ENCODE measurements at regions not wholly inside any gene's neighbourhood (a gene's known extent, or its start where the extent isn't known, plus 50 kb on each side); places are given as distances from the start of the nearest gene placed in this dataset.

DNA sequence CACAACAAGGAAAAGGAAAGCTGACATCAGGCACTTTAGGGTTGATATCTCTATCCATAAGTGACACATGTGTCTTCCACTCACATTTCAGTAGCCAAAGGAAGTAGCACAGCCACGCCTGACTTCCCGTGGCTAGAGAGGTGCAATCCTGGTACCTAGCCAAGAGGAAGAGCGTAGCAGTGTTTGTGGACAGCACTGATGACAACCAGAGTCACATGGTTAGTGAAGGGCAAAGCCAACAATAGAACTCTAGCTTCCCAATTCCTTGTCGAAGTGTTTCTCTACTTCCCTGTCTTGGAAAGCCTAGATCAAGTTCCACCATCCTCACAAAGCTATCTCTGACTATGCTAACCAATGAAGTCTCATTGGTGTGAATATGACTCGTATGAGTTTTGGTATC lies 189.2 kb downstream of the RSL24D1 start:
- no peak overlapping the region for H3K4me3 ChIP-seq (ENCODE audit: low read depth, low read length)
- DNase-seq (ENCODE audit: low read depth) = no peak
- TF ChIP-seq, protein P1, sequence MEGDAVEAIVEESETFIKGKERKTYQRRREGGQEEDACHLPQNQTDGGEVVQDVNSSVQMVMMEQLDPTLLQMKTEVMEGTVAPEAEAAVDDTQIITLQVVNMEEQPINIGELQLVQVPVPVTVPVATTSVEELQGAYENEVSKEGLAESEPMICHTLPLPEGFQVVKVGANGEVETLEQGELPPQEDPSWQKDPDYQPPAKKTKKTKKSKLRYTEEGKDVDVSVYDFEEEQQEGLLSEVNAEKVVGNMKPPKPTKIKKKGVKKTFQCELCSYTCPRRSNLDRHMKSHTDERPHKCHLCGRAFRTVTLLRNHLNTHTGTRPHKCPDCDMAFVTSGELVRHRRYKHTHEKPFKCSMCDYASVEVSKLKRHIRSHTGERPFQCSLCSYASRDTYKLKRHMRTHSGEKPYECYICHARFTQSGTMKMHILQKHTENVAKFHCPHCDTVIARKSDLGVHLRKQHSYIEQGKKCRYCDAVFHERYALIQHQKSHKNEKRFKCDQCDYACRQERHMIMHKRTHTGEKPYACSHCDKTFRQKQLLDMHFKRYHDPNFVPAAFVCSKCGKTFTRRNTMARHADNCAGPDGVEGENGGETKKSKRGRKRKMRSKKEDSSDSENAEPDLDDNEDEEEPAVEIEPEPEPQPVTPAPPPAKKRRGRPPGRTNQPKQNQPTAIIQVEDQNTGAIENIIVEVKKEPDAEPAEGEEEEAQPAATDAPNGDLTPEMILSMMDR (conservative IDR thresholded peaks at IDR 0.05; ENCODE audit: low read depth, low read length) = no peak

DNA sequence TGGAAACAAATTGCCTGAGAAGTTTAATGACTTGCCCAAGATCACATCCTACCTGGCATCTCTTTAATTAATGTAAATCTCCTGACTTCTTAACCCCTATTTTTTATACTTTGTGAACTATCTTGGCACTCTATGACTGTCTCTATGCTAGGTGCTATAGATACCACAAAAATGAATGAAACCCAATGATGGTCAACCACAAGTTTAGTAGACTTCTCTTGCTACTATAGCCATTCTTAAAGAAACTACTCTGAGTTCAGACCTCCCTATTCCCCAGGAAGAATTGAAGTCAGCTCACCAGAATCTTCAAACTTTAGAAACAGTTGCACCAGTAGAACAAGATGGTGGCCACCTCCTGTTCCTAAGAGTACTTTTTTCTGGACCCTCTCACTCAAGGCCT lies 191.1 kb downstream of the RSL24D1 start:
- TF ChIP-seq, protein P1 (conservative IDR thresholded peaks at IDR 0.05; ENCODE audit: low read depth, low read length) = no peak
- no peak for DNase-seq (ENCODE audit: low read depth)
- H3K4me3 ChIP-seq (ENCODE audit: low read depth, low read length) = no peak overlapping the region

DNA sequence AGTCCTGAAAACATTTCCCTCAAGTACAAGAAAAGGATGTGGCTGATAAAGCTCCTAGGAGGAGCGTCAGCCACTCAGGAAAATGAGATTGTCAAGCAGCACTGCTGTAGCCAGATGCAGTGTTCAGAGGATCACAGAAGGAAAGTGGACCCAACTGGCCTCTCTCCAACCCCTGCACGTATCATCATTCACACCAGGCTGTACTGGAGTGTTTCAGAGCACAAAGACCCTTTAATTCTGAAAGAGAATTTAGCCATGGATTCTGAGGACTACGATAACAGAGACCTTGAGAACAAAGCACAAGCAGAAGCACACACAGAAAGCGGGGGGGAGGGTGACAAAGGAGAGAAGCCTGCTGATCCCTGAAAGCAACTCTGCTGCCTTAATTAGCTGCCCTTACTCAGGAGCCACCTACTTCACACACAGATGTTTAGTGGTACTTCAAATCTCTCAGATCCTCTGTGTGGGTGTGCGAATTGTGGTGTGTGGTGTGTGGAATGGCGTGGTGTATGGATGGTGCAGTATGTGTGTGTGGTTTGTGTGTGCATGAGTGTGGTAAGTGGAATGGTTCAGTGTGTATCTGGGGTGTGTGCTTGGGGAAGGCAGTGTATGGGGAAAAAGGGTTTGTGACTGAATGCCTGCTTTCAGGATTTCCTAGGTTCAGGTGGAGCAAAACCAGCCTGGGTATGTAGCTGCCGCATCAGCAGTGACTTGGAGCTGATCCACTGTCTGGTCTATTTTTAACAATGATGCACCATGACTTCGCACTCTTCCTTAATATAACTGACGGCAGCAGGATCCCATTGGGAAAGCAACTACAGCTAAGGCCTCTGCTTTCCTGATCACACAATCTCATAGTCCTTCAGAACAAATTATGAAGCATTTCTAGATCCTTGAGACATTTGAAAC lies 192.5 kb downstream of the RSL24D1 start:
- TF ChIP-seq, protein P1 (conservative IDR thresholded peaks at IDR 0.05; ENCODE audit: low read depth, low read length) = no peak
- no peak for DNase-seq (ENCODE audit: low read depth)
- H3K4me3 ChIP-seq (ENCODE audit: low read depth, low read length) = no peak overlapping the region

DNA sequence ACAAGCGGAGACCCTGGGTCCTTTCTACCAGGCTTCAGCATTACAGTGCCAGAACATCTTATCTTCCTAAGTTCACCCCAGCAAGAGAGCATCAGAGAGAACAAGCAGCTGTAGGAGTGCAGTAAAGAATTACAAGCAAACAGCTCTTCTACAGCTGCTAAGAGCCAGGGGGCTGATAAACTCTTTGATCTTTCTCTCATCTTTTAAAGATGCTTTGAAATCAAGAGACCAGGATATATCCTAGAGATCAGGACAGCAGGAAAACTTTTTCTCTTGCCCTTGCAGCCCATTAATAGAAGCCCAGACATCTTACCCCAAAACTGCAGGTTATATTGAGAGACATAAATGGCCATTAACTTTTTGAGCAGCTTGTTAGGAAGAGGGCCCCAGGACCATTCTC lies 198.1 kb downstream of the RSL24D1 start:
- no peak overlapping the region for H3K4me3 ChIP-seq (ENCODE audit: low read depth, low read length)
- no peak for DNase-seq (ENCODE audit: low read depth)
- TF ChIP-seq, protein P1 (conservative IDR thresholded peaks at IDR 0.05; ENCODE audit: low read depth, low read length) = no peak

DNA sequence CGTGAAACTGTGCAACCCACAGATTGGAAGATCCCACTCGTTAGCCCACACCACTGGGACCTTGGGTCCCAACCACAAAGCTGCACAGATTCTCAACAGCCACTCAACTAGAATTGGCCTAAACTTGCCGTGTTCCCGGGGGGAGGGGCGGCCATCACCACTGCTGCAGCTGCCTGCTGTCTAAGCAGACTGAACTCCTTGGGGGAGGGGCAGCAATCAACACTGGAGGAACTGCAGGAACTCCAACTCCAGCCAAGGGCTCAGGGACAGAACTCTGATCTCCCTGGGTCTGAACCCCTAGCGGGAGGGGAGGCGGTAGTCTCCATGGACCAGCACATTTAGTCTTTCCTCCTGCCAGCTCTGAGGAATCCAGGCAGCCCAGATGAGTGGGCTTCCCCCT lies 205.9 kb downstream of the RSL24D1 start:
- no peak for DNase-seq (ENCODE audit: low read depth)
- TF ChIP-seq, protein P1 (conservative IDR thresholded peaks at IDR 0.05; ENCODE audit: low read depth, low read length) = no peak
- no peak overlapping the region for H3K4me3 ChIP-seq (ENCODE audit: low read depth, low read length)

DNA sequence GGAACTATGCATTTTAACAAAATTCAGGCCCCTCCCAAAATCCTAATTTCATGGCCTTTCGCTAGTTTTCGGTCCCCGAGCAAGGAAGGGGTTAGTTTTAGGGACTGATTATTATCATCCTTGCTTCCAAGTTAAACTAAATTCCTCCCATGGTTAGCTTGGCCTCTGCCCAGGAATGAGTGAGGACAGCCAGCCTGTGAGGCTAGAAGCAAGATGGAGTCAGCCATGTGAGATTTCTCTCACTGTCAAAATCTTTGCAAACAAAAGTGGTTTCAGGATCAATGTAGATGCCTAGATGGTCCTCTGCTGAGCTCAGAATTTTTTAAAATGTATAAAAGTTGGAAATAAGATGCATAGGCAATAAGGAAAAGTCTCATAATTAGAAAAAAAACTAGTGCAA lies 208.9 kb downstream of the RSL24D1 start:
- TF ChIP-seq, protein P1 (conservative IDR thresholded peaks at IDR 0.05; ENCODE audit: low read depth, low read length) = no peak
- DNase-seq (ENCODE audit: low read depth) = no peak
- no peak overlapping the region for H3K4me3 ChIP-seq (ENCODE audit: low read depth, low read length)

DNA sequence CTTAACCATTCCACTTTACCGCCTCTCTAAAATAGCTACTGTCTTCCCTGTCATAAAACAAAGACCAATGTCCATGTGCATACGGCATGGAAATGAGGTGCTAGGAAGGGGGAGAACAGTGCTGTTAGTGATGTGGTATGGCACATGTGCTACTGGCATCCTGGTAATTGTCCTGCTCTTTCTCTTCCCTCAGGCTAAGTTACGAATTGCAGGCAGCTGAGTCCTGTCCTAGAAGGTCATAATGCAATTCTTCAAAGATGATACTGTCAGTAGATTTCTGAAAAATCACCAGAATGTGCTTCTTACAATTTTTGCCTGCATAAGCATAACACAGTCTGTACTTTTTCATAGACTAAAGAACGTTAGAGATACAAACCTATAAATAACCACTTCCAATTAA lies 216.8 kb downstream of the RSL24D1 start:
- no peak for DNase-seq (ENCODE audit: low read depth)
- H3K4me3 ChIP-seq (ENCODE audit: low read depth, low read length) = no peak overlapping the region
- TF ChIP-seq, protein P1 (conservative IDR thresholded peaks at IDR 0.05; ENCODE audit: low read depth, low read length) = no peak

All from choroid plexus epithelial cell (primary cell).